ENCODE measurements at regions not wholly inside any gene's neighbourhood (a gene's known extent, or its start where the extent isn't known, plus 50 kb on each side); places are given as distances from the start of the nearest gene placed in this dataset.

DNA sequence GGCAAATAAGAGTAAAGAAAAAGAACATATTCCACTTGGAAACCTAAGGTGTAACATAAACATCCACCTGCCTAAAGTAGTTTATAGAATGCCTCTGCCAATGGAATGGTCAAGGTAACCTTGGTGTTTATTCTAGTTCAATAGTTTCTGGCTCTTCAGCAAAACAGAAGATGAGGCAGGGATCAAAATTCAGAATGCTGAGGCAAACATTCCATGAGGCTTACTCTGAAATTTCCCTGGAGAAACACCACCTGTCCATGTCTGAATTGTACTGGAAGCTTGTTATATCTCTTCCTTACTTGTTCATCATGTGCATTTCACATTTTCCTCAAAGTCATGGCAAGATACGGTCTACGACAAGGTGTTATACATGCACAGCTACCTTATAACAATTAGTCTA is 1862.4 kb upstream of the ACO1 start:
- POLR2A ChIA-PET = no interaction called here
- in situ Hi-C loops (cut with HindIII; ENCODE audit: low pct_unique_long_range_greater_than_20kb, low sequenced_read_pairs) = no loop called here
- TF ChIP-seq POLR2AphosphoS5 (IDR thresholded peaks at IDR 0.05; ENCODE audit: low read depth, low read length) = no peak
- TF ChIP-seq, protein P1, sequence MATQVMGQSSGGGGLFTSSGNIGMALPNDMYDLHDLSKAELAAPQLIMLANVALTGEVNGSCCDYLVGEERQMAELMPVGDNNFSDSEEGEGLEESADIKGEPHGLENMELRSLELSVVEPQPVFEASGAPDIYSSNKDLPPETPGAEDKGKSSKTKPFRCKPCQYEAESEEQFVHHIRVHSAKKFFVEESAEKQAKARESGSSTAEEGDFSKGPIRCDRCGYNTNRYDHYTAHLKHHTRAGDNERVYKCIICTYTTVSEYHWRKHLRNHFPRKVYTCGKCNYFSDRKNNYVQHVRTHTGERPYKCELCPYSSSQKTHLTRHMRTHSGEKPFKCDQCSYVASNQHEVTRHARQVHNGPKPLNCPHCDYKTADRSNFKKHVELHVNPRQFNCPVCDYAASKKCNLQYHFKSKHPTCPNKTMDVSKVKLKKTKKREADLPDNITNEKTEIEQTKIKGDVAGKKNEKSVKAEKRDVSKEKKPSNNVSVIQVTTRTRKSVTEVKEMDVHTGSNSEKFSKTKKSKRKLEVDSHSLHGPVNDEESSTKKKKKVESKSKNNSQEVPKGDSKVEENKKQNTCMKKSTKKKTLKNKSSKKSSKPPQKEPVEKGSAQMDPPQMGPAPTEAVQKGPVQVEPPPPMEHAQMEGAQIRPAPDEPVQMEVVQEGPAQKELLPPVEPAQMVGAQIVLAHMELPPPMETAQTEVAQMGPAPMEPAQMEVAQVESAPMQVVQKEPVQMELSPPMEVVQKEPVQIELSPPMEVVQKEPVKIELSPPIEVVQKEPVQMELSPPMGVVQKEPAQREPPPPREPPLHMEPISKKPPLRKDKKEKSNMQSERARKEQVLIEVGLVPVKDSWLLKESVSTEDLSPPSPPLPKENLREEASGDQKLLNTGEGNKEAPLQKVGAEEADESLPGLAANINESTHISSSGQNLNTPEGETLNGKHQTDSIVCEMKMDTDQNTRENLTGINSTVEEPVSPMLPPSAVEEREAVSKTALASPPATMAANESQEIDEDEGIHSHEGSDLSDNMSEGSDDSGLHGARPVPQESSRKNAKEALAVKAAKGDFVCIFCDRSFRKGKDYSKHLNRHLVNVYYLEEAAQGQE (IDR thresholded peaks at IDR 0.05; ENCODE audit: insufficient read depth in 1 of 2, low read depth in 2 of 2, low read length in 1 of 2) = no peak

DNA sequence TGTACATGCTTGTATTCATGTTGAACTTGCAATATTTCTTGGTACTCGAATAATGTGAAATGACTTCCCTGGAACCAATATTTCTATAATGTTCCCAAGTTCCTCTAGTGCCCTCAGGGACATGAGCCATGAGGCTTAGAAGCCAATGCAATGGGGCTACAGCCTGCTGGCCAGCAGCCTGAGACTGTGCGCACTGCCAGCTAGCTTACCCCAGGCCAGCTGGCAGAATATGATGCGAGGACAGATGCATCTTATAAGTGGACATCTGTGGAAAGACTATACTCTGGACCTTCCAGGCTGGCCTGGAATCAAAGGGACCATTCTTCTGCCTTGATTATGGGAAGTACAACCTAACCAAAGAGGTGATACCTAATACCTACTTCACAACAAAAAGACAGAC is 1862.0 kb upstream of the ACO1 start:
- Histone ChIP-seq H3K9me3 (ENCODE audit: control insufficient read depth, insufficient read depth, low read depth, low read length) (no peaks in the 10 kb centered on the region), H3K4me3 (ENCODE audit: low read depth in 2 of 2, low read length in 2 of 2) (no peak overlapping the region), H3K27ac (ENCODE audit: low read length) (no peak overlapping the region), H3K27me3 (ENCODE audit: control insufficient read depth, insufficient read depth, low read length) (no peaks in the 10 kb centered on the region), H3K36me3 (ENCODE audit: control insufficient read depth, insufficient read depth, low read length) (no peaks in the 10 kb centered on the region), H3K4me1 (ENCODE audit: control insufficient read depth, insufficient read depth, low read length) (no peaks in the 10 kb centered on the region)
- TF ChIP-seq, protein P2, sequence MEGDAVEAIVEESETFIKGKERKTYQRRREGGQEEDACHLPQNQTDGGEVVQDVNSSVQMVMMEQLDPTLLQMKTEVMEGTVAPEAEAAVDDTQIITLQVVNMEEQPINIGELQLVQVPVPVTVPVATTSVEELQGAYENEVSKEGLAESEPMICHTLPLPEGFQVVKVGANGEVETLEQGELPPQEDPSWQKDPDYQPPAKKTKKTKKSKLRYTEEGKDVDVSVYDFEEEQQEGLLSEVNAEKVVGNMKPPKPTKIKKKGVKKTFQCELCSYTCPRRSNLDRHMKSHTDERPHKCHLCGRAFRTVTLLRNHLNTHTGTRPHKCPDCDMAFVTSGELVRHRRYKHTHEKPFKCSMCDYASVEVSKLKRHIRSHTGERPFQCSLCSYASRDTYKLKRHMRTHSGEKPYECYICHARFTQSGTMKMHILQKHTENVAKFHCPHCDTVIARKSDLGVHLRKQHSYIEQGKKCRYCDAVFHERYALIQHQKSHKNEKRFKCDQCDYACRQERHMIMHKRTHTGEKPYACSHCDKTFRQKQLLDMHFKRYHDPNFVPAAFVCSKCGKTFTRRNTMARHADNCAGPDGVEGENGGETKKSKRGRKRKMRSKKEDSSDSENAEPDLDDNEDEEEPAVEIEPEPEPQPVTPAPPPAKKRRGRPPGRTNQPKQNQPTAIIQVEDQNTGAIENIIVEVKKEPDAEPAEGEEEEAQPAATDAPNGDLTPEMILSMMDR (IDR thresholded peaks at IDR 0.05) = no peak
- TF ChIP-seq SIN3A (IDR thresholded peaks at IDR 0.05; ENCODE audit: borderline replicate concordance, insufficient read depth, low read depth, low read length) = no peak
- ChIA-PET CTCF (no interaction called here), POLR2A (no interaction called here)
- BruUV-seq (replicated peaks) = no TSS peak
- no peak for ATAC-seq
- intact Hi-C loops (cut with micrococcal nuclease; ENCODE audit: unreplicated experiment) (no loop called here), in situ Hi-C loops (cut with HindIII; ENCODE audit: low pct_unique_long_range_greater_than_20kb, low sequenced_read_pairs) (no loop called here)
- DNase-seq (ENCODE audit: low read depth, low spot score) = no peak

More for the DNA sequence above, 1862.4 kb upstream of the ACO1 start:
- Histone ChIP-seq H3K4me3 (ENCODE audit: low read depth in 2 of 2, low read length in 2 of 2) (no peak overlapping the region), H3K27me3 (ENCODE audit: control insufficient read depth, insufficient read depth, low read length) (no peaks in the 10 kb centered on the region), H3K9me3 (ENCODE audit: control insufficient read depth, insufficient read depth, low read depth, low read length) (no peaks in the 10 kb centered on the region), H3K4me1 (ENCODE audit: control insufficient read depth, insufficient read depth, low read length) (no peaks in the 10 kb centered on the region), H3K27ac (ENCODE audit: low read length) (no peak overlapping the region), H3K36me3 (ENCODE audit: control insufficient read depth, insufficient read depth, low read length) (no peaks in the 10 kb centered on the region)
- intact Hi-C loops (cut with micrococcal nuclease; ENCODE audit: unreplicated experiment) = no loop called here
- DNase-seq (ENCODE audit: low read depth, low spot score) (no peak), ATAC-seq (no peak)
- BruUV-seq (replicated peaks) = no TSS peak
- CTCF ChIA-PET = interaction anchor here (0.7 kb wide), 1 partner anchor 55 kb away, joined by 8 read pairs; no protein-coding TSS in a partner anchor

DNA sequence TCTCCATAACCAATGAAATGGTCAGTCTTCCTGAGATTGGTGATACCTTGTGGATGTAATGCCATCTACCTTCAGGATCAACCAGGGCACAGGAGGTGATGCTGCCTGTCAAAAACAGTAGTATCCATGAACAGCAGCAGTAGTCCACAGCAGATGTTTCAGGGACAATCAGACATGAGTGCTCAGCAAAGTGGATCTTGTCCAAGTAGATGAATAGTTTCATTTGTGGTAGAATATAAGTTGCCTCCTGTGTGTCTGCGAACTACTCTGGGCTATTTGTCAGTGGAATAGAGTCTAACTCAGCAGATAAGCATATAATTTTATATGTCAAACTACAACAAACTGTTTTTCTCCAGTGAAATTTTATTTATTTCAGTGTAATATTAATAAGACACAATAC is 1860.1 kb upstream of the ACO1 start:
- H3K27ac ChIP-seq (ENCODE audit: low read length) = no peak overlapping the region
- H3K4me1 ChIP-seq (ENCODE audit: control insufficient read depth, insufficient read depth, low read length) = no peaks in the 10 kb centered on the region
- no peak for ATAC-seq
- ChIA-PET POLR2A (no interaction called here), CTCF (no interaction called here)
- H3K9me3 ChIP-seq (ENCODE audit: control insufficient read depth, insufficient read depth, low read depth, low read length) = no peaks in the 10 kb centered on the region
- no peak for DNase-seq (ENCODE audit: low read depth, low spot score)
- H3K36me3 ChIP-seq (ENCODE audit: control insufficient read depth, insufficient read depth, low read length) = no peaks in the 10 kb centered on the region
- H3K4me3 ChIP-seq (ENCODE audit: low read depth in 2 of 2, low read length in 2 of 2) = no peak overlapping the region
- no peaks in the 10 kb centered on the region for H3K27me3 ChIP-seq (ENCODE audit: control insufficient read depth, insufficient read depth, low read length)
- intact Hi-C loops (cut with micrococcal nuclease; ENCODE audit: unreplicated experiment) (no loop called here), in situ Hi-C loops (cut with HindIII; ENCODE audit: low pct_unique_long_range_greater_than_20kb, low sequenced_read_pairs) (no loop called here)
- TF ChIP-seq SIN3A (IDR thresholded peaks at IDR 0.05; ENCODE audit: borderline replicate concordance, insufficient read depth, low read depth, low read length) (no peak), POLR2AphosphoS5 (IDR thresholded peaks at IDR 0.05; ENCODE audit: low read depth, low read length) (no peak), TCF7L2 (IDR thresholded peaks at IDR 0.05; ENCODE audit: low read depth, low read length) (no peak)
- TF ChIP-seq, protein P2 (IDR thresholded peaks at IDR 0.05) = no peak
- TF ChIP-seq, protein P1 (IDR thresholded peaks at IDR 0.05; ENCODE audit: insufficient read depth in 1 of 2, low read depth in 2 of 2, low read length in 1 of 2) = no peak
- BruUV-seq (replicated peaks) = no TSS peak
